SH-SY5Y (cell line): ENCODE measurements at regions not wholly inside any gene's neighbourhood (a gene's known extent, or its start where the extent isn't known, plus 50 kb on each side); places are given as distances from the start of the nearest gene placed in this dataset.

Experiments used
- GATA2 ChIP-seq: IDR thresholded peaks from 2 replicates; pipeline ENCODE4 v1.6.1; 2011; ENCODE audit warnings: mild to moderate bottlenecking, low read depth, low read length
- GATA3 ChIP-seq: IDR thresholded peaks from 2 replicates; pipeline ENCODE4 v1.6.1; 2011; ENCODE audit warnings: low read depth, mild to moderate bottlenecking, low read length, moderate library complexity

DNA sequence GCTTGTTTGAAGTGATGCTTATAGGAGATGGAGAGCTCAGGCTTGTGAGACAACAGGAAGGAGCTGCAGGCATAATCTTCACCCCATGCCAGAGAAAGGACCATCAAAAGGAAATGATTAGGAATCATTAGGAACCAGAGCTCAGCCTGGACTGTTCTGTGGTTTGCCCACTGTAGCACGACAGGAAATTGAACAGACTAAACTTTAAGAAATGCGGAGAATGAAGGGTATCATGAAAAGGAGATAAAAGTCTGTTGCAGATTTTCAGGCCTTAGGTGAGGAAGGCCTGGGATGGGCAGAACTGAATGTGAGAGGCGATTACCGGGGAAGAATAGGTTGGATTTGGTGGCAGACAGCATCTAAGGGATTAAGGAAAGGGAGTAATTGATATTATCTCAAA, 292.0 kb upstream of the PLXNA2 start:
- no peak for TF ChIP-seq GATA3
- no peak for TF ChIP-seq GATA2
